ENCODE measurements at regions not wholly inside any gene's neighbourhood (a gene's known extent, or its start where the extent isn't known, plus 50 kb on each side); places are given as distances from the start of the nearest gene placed in this dataset.

- TF ChIP-seq, protein P1, sequence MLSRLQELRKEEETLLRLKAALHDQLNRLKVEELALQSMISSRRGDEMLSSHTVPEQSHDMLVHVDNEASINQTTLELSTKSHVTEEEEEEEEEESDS (CRISPR knock-in tag; IDR thresholded peaks at IDR 0.05; ENCODE audit: borderline replicate concordance): no peak
- TF ChIP-seq, protein P2, sequence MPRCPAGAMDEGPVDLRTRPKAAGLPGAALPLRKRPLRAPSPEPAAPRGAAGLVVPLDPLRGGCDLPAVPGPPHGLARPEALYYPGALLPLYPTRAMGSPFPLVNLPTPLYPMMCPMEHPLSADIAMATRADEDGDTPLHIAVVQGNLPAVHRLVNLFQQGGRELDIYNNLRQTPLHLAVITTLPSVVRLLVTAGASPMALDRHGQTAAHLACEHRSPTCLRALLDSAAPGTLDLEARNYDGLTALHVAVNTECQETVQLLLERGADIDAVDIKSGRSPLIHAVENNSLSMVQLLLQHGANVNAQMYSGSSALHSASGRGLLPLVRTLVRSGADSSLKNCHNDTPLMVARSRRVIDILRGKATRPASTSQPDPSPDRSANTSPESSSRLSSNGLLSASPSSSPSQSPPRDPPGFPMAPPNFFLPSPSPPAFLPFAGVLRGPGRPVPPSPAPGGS (CRISPR knock-in tag; IDR thresholded peaks at IDR 0.05): no peak
- TF ChIP-seq ZSCAN22 (CRISPR knock-in tag; IDR thresholded peaks at IDR 0.05) (no peak), POLR2A (IDR thresholded peaks at IDR 0.05; ENCODE audit: insufficient read depth in 1 of 2, low read depth in 2 of 2, low read length in 2 of 2) (no peak)
- TF ChIP-seq, protein P3, sequence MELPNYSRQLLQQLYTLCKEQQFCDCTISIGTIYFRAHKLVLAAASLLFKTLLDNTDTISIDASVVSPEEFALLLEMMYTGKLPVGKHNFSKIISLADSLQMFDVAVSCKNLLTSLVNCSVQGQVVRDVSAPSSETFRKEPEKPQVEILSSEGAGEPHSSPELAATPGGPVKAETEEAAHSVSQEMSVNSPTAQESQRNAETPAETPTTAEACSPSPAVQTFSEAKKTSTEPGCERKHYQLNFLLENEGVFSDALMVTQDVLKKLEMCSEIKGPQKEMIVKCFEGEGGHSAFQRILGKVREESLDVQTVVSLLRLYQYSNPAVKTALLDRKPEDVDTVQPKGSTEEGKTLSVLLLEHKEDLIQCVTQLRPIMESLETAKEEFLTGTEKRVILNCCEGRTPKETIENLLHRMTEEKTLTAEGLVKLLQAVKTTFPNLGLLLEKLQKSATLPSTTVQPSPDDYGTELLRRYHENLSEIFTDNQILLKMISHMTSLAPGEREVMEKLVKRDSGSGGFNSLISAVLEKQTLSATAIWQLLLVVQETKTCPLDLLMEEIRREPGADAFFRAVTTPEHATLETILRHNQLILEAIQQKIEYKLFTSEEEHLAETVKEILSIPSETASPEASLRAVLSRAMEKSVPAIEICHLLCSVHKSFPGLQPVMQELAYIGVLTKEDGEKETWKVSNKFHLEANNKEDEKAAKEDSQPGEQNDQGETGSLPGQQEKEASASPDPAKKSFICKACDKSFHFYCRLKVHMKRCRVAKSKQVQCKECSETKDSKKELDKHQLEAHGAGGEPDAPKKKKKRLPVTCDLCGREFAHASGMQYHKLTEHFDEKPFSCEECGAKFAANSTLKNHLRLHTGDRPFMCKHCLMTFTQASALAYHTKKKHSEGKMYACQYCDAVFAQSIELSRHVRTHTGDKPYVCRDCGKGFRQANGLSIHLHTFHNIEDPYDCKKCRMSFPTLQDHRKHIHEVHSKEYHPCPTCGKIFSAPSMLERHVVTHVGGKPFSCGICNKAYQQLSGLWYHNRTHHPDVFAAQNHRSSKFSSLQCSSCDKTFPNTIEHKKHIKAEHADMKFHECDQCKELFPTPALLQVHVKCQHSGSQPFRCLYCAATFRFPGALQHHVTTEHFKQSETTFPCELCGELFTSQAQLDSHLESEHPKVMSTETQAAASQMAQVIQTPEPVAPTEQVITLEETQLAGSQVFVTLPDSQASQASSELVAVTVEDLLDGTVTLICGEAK (IDR thresholded peaks at IDR 0.05): no peak
- TF ChIP-seq, protein P3 (CRISPR knock-in tag; IDR thresholded peaks at IDR 0.05): no peak
Observed at GRCh38 chr6:86712039-86712438, 225.3 kb upstream of the HTR1E start.
